SK-N-SH (cell line): ENCODE measurements at regions not wholly inside any gene's neighbourhood (a gene's known extent, or its start where the extent isn't known, plus 50 kb on each side); places are given as distances from the start of the nearest gene placed in this dataset.

Experiments
- CTCF ChIA-PET: fragments of 300-600, 350-600 bp; formaldehyde crosslinking; extraction: SDS; loops from one replicate; lab custom pipeline; 2021; lab: Yijun Ruan, JAX
- POLR2A ChIA-PET: fragments of 350-600 bp; sonication (Branson Sonifier 250); formaldehyde crosslinking; extraction: SDS; loops from one replicate; lab custom pipeline; 2020; ENCODE audit warnings: antibody characterized with exemption, inconsistent platforms; lab: Yijun Ruan, JAX
- DNase-seq: peaks from one replicate; pipeline ENCODE4 v3.0.0; 2012
- H2AFZ ChIP-seq: fragments of 200-600 bp; sonication (generic); 2 replicates; pipeline ENCODE4 v1.8.1; 2016; ENCODE audit warnings: antibody characterized with exemption, mild to moderate bottlenecking, low read depth
- H3F3A ChIP-seq: fragments of 200-600 bp; sonication (generic); replicated peaks from 2 replicates; pipeline ENCODE3; 2016; ENCODE audit warnings: antibody characterized with exemption, mild to moderate bottlenecking; ENCODE audit not compliant: insufficient read depth
- H3K27ac ChIP-seq, 2 experiments: fragments of 200-500 bp in 1 of 2; fragments of 200-600 bp in 1 of 2; sonication (Bioruptor generic) in 1 of 2; sonication (generic), shearing (Covaris generic) in 1 of 2; 2 replicates each; pipeline versions ENCODE4 v1.5.1 to v1.6.1; 2014 to 2016; ENCODE audit warnings: low read depth in 2 of 2, inconsistent platforms in 1 of 2, low read length in 1 of 2, mild to moderate bottlenecking in 1 of 2, mixed read lengths in 1 of 2
- H3K27me3 ChIP-seq: fragments of 200-600 bp; sonication (generic), shearing (Covaris generic); 2 replicates; pipeline ENCODE4 v1.6.1; 2016; ENCODE audit warnings: mixed run types; ENCODE audit not compliant: insufficient read depth
- H3K36me3 ChIP-seq, 2 experiments: fragments of 200-500 bp in 1 of 2; fragments of 200-600 bp in 1 of 2; sonication (Bioruptor generic) in 1 of 2; sonication (generic) in 1 of 2; replicated peaks in 1 of 2; 2 replicates each; pipeline versions ENCODE3 to v1.5.1; 2014 to 2016; ENCODE audit warnings: low read length in 1 of 2, mild to moderate bottlenecking in 1 of 2; ENCODE audit not compliant: insufficient read depth in 2 of 2, control insufficient read depth in 1 of 2
- H3K4me1 ChIP-seq, 2 experiments: fragments of 200-500 bp in 1 of 2; fragments of 200-600 bp in 1 of 2; sonication (Bioruptor generic) in 1 of 2; sonication (generic), shearing (Covaris generic) in 1 of 2; 2 replicates each; pipeline versions ENCODE4 v1.5.1 to v1.6.1; 2014 to 2016; ENCODE audit warnings: low read depth in 1 of 2, low read length in 1 of 2, mixed run types in 1 of 2; ENCODE audit not compliant: insufficient read depth in 2 of 2, control insufficient read depth in 1 of 2
- H3K4me2 ChIP-seq: fragments of 200-600 bp; sonication (generic), shearing (Covaris generic); 2 replicates; pipeline ENCODE4 v1.6.1; 2017; ENCODE audit warnings: mixed run types
- H3K4me3 ChIP-seq, 2 experiments: fragments of 200-500 bp in 1 of 2; fragments of 200-600 bp in 1 of 2; sonication (Bioruptor generic) in 1 of 2; sonication (generic), shearing (Covaris generic) in 1 of 2; 2 replicates each; pipeline versions ENCODE4 v1.5.1 to v1.8.1; 2014 to 2016; ENCODE audit warnings: low read depth in 2 of 2, inconsistent platforms in 1 of 2, low read length in 1 of 2, mild to moderate bottlenecking in 1 of 2, mixed read lengths in 1 of 2, moderate library complexity in 1 of 2
- H3K79me2 ChIP-seq: fragments of 200-600 bp; sonication (generic); 2 replicates; pipeline ENCODE4 v1.8.1; 2017; ENCODE audit warnings: mild to moderate bottlenecking; ENCODE audit not compliant: insufficient read depth
- H3K9ac ChIP-seq: fragments of 200-600 bp; sonication (generic); 2 replicates; pipeline ENCODE4 v1.6.1; 2017; ENCODE audit warnings: mixed run types
- H3K9me2 ChIP-seq: fragments of 200-600 bp; sonication (generic); 2 replicates; pipeline ENCODE4 v1.6.1; 2017; ENCODE audit warnings: mixed run types
- H3K9me3 ChIP-seq: fragments of 200-600 bp; sonication (generic); 2 replicates; pipeline ENCODE4 v1.6.1; 2017; ENCODE audit warnings: mixed run types, mild to moderate bottlenecking, moderate library complexity
- H4K20me1 ChIP-seq: fragments of 200-600 bp; sonication (generic); 2 replicates; pipeline ENCODE4 v1.6.1; 2017; ENCODE audit warnings: mild to moderate bottlenecking, mixed run types; ENCODE audit not compliant: insufficient read depth
- ELF1 ChIP-seq: IDR thresholded peaks from 2 replicates; pipeline ENCODE4 v1.4.0; 2012
- FOSL2 ChIP-seq: IDR thresholded peaks from 2 replicates; pipeline ENCODE4 v1.4.0; 2012; ENCODE audit warnings: low read depth, mild to moderate bottlenecking, moderate library complexity, borderline replicate concordance
- FOXJ3 ChIP-seq: sonication (generic); formaldehyde crosslinking; IDR thresholded peaks from 2 replicates; pipeline ENCODE4 v1.5.1; 2020; ENCODE audit warnings: mild to moderate bottlenecking, missing genetic modification reagents
- FOXM1 ChIP-seq: IDR thresholded peaks from 2 replicates; pipeline ENCODE4 v1.4.0; 2012; ENCODE audit warnings: low read depth, mild to moderate bottlenecking
- GABPA ChIP-seq: IDR thresholded peaks from 2 replicates; pipeline ENCODE4 v1.4.0; 2012; ENCODE audit warnings: low read depth, mild to moderate bottlenecking
- JUND ChIP-seq: IDR thresholded peaks from 2 replicates; pipeline ENCODE4 v1.4.0; 2012
- MXI1 ChIP-seq: IDR thresholded peaks from 2 replicates; pipeline ENCODE4 v1.6.1; 2012; ENCODE audit warnings: mild to moderate bottlenecking, low read depth, low read length, improper control_type of control experiment
- POLR2AphosphoS5 ChIP-seq: IDR thresholded peaks from 2 replicates; pipeline ENCODE4 v1.6.1; 2012; ENCODE audit warnings: low read depth, low read length
- RAD21 ChIP-seq: IDR thresholded peaks from 2 replicates; pipeline ENCODE4 v1.6.1; 2012; ENCODE audit warnings: mild to moderate bottlenecking, low read length
- RCOR1 ChIP-seq: fragments of 150-350 bp; IDR thresholded peaks from 2 replicates; pipeline ENCODE4 v1.6.1; 2017; ENCODE audit warnings: antibody characterized with exemption, low read length
- REST ChIP-seq: IDR thresholded peaks from 2 replicates; pipeline ENCODE4 v1.6.1; 2012; ENCODE audit warnings: mild to moderate bottlenecking, low read depth, low read length, moderate library complexity
- RXRA ChIP-seq: IDR thresholded peaks from 2 replicates; pipeline ENCODE4 v1.4.0; 2012; ENCODE audit warnings: low read depth, mild to moderate bottlenecking, borderline replicate concordance
- TAF1 ChIP-seq: IDR thresholded peaks from 2 replicates; pipeline ENCODE4 v1.6.1; 2012; ENCODE audit warnings: low read depth, mild to moderate bottlenecking, low read length, moderate library complexity, borderline replicate concordance
- TCF12 ChIP-seq: IDR thresholded peaks from 2 replicates; pipeline ENCODE4 v1.4.0; 2012
- WGBS: methylation state at CpG from one replicate; pipeline ENCODE4 v1.1.6; 2017; ENCODE audit warnings: low lambda C conversion rate; 5-methylcytosine and 5-hydroxymethylcytosine counted together
- TF ChIP-seq, protein P1 (sequence below): IDR thresholded peaks from 2 replicates; pipeline ENCODE4 v1.4.0; 2012; ENCODE audit warnings: low read depth, borderline replicate concordance
- TF ChIP-seq, protein P2 (sequence below): IDR thresholded peaks from 2 replicates; pipeline ENCODE4 v1.4.0; 2012; ENCODE audit warnings: low read depth

DNA sequence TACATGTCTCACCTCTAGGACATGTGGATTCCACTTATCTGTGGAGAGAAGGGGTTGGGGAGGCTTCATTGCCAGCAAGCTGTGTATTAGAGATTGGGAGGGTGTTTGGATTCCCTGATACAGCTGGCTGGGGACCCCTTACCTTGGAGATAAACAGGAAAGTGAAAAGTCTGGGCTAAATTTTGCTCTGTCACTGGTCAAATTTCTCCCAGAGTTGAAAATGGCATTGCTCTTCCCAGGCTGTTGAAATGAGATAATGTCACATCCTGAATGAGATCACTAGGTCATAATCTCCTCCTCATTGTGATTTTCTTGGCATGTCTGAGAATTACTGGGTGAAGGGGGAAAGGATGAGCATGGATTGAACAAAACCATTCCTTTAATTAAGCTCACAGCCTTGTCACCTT lies 265.0 kb upstream of the PARD3B start:
- Histone ChIP-seq H3K27ac (no peak overlapping the region), H3K27me3 (no peaks in the 10 kb centered on the region), H3F3A (no peaks in the 10 kb centered on the region), H3K4me1 (no peaks in the 10 kb centered on the region; a peak in 2 of 4 replicates), H3K79me2 (no peaks in the 10 kb centered on the region), H3K9me3 (no peaks in the 10 kb centered on the region), H3K36me3 (no peaks in the 10 kb centered on the region), H4K20me1 (no peaks in the 10 kb centered on the region), H3K9me2 (no peaks in the 10 kb centered on the region), H3K4me2 (no peak overlapping the region), H3K4me3 (no peak overlapping the region), H3K9ac (no peak overlapping the region), H2AFZ (no peak overlapping the region)
- no peak for TF ChIP-seq FOSL2
- TF ChIP-seq, protein P1, sequence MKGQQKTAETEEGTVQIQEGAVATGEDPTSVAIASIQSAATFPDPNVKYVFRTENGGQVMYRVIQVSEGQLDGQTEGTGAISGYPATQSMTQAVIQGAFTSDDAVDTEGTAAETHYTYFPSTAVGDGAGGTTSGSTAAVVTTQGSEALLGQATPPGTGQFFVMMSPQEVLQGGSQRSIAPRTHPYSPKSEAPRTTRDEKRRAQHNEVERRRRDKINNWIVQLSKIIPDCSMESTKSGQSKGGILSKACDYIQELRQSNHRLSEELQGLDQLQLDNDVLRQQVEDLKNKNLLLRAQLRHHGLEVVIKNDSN = no peak
- TF ChIP-seq POLR2AphosphoS5 = no peak
- TF ChIP-seq RXRA = no peak
- TF ChIP-seq MXI1 = no peak
- DNase-seq = no peak
- ChIA-PET CTCF (interaction anchor here (0.8 to 1.1 kb wide), 2 partner anchors 11 to 19 kb away, joined by 3 read pairs; no protein-coding TSS in a partner anchor), POLR2A (no interaction called here)

- POLR2A ChIA-PET = no interaction called here
Measured at GRCh38 chr2:204282081-204282480, 263.2 kb upstream of the PARD3B start.

More at GRCh38 chr2:204282081-204282480, 263.2 kb upstream of the PARD3B start:
- no peak overlapping the region for H3K4me3 ChIP-seq
- CTCF ChIA-PET = no interaction called here
- no peaks in the 10 kb centered on the region for H3K36me3 ChIP-seq
- no peak overlapping the region for H3K9ac ChIP-seq
- no peaks in the 10 kb centered on the region; a peak in 2 of 4 replicates for H3K4me1 ChIP-seq
- H3K9me2 ChIP-seq = no peaks in the 10 kb centered on the region
- WGBS = 65% methylated on average over 3 of the region's 3 CpGs
- no peak overlapping the region for H3K4me2 ChIP-seq
- no peak overlapping the region for H2AFZ ChIP-seq
- no peaks in the 10 kb centered on the region for H3K9me3 ChIP-seq
- H3K27me3 ChIP-seq = no peaks in the 10 kb centered on the region
- H4K20me1 ChIP-seq = no peaks in the 10 kb centered on the region
- TF ChIP-seq RAD21 (no peak), FOSL2 (no peak), FOXM1 (no peak), TCF12 (no peak), RCOR1 (no peak), GABPA (no peak), JUND (no peak), MXI1 (no peak), TAF1 (no peak), FOXJ3 (CRISPR knock-in tag) (no peak), ELF1 (no peak), REST (no peak)
- TF ChIP-seq, protein P2, sequence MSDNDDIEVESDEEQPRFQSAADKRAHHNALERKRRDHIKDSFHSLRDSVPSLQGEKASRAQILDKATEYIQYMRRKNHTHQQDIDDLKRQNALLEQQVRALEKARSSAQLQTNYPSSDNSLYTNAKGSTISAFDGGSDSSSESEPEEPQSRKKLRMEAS = no peak
- no peak for DNase-seq
- H3F3A ChIP-seq = no peaks in the 10 kb centered on the region
- no peaks in the 10 kb centered on the region for H3K79me2 ChIP-seq
- H3K27ac ChIP-seq = no peak overlapping the region
